DND-41 (cell line): ENCODE measurements at regions not wholly inside any gene's neighbourhood (a gene's known extent, or its start where the extent isn't known, plus 50 kb on each side); places are given as distances from the start of the nearest gene placed in this dataset.

Experiments used
- ATAC-seq: fragments of 200-7000 bp; cut with Tn5 transposase; 3 replicates; pipeline ENCODE4 v1.9.1; 2021; ENCODE audit warnings: low read depth; ENCODE audit not compliant: insufficient read depth
- DNase-seq: peaks from one replicate; pipeline ENCODE4 v3.0.0-alpha.2; 2020
- H2AFZ ChIP-seq: 2 replicates; pipeline ENCODE4 v1.6.0; 2012; ENCODE audit warnings: low read depth, low read length
- H3K27ac ChIP-seq: 2 replicates; pipeline ENCODE4 v1.5.1; 2012; ENCODE audit warnings: low read length, inconsistent platforms
- H3K27me3 ChIP-seq: fragments of 200-600 bp; sonication (generic); 2 replicates; pipeline ENCODE4 v1.6.0; 2012; ENCODE audit warnings: low read length, mild to moderate bottlenecking, inconsistent platforms; ENCODE audit not compliant: insufficient read depth, poor library complexity
- H3K36me3 ChIP-seq: 2 replicates; pipeline ENCODE4 v1.5.1; 2012; ENCODE audit warnings: low read length, inconsistent platforms; ENCODE audit not compliant: insufficient read depth
- H3K4me1 ChIP-seq: 2 replicates; pipeline ENCODE4 v1.5.1; 2012; ENCODE audit warnings: mild to moderate bottlenecking, low read length; ENCODE audit not compliant: insufficient read depth
- H3K4me2 ChIP-seq: 2 replicates; pipeline ENCODE4 v1.6.0; 2012; ENCODE audit warnings: mild to moderate bottlenecking, moderate library complexity, low read length, inconsistent platforms; ENCODE audit not compliant: insufficient read depth
- H3K4me3 ChIP-seq, 2 experiments: fragments of 200-600 bp in 1 of 2; shearing (Covaris generic) in 1 of 2; 2 replicates each; pipeline ENCODE4 v1.5.1; 2012 to 2016; ENCODE audit warnings: inconsistent platforms in 2 of 2, low read length in 2 of 2, mild to moderate bottlenecking in 2 of 2, low read depth in 1 of 2, moderate library complexity in 1 of 2
- H3K79me2 ChIP-seq: 2 replicates; pipeline ENCODE4 v1.6.0; 2012; ENCODE audit warnings: low read length, inconsistent platforms; ENCODE audit not compliant: insufficient read depth
- H3K9ac ChIP-seq: 2 replicates; pipeline ENCODE4 v1.6.0; 2012; ENCODE audit warnings: low read depth, mild to moderate bottlenecking, inconsistent platforms, low read length, moderate library complexity
- H3K9me3 ChIP-seq: 2 replicates; pipeline ENCODE4 v1.5.1; 2012; ENCODE audit warnings: low read length, moderate library complexity, mild to moderate bottlenecking, inconsistent platforms; ENCODE audit not compliant: insufficient read depth, severe bottlenecking
- H4K20me1 ChIP-seq: 2 replicates; pipeline ENCODE4 v1.6.0; 2012; ENCODE audit warnings: low read length; ENCODE audit not compliant: insufficient read depth
- CTCF ChIP-seq: IDR thresholded peaks from 2 replicates; pipeline ENCODE4 v1.5.1; 2012; ENCODE audit warnings: borderline replicate concordance, low read length, moderate library complexity, mild to moderate bottlenecking; ENCODE audit not compliant: poor library complexity, severe bottlenecking; ENCODE audit errors: extremely low read depth
- EZH2 ChIP-seq: IDR thresholded peaks from 3 replicates; pipeline ENCODE4 v1.6.1; 2012; ENCODE audit warnings: borderline replicate concordance, low read depth, mild to moderate bottlenecking, moderate library complexity, low read length, inconsistent platforms; ENCODE audit not compliant: severe bottlenecking

- Histone ChIP-seq H4K20me1 (no peaks in the 10 kb centered on the region), H2AFZ (no peak overlapping the region), H3K4me2 (no peak overlapping the region), H3K9me3 (no peaks in the 10 kb centered on the region), H3K79me2 (no peaks in the 10 kb centered on the region), H3K27ac (no peak overlapping the region), H3K27me3 (no peaks in the 10 kb centered on the region), H3K36me3 (no peaks in the 10 kb centered on the region), H3K4me3 (no peak overlapping the region), H3K9ac (no peak overlapping the region), H3K4me1 (peaks cover 4% of the 10 kb centered on the region; the same call in 1 of the 2 replicates)
- no peak for DNase-seq
- ATAC-seq: no peak
- TF ChIP-seq EZH2 (no peak), CTCF (no peak)
These were observed 235.2 kb upstream of the AMIGO2 start for GRCh38 chr12:47314996-47315395.

GRCh38 chr12:47312808-47313426 is 233.2 kb upstream of the AMIGO2 start:
- Histone ChIP-seq H3K9ac (no peak overlapping the region), H3K4me2 (no peak overlapping the region), H3K4me1 (peaks cover 4% of the 10 kb centered on the region; the same call in 1 of the 2 replicates), H2AFZ (no peak overlapping the region), H4K20me1 (no peaks in the 10 kb centered on the region), H3K4me3 (no peak overlapping the region), H3K27me3 (no peaks in the 10 kb centered on the region), H3K9me3 (no peaks in the 10 kb centered on the region), H3K36me3 (no peaks in the 10 kb centered on the region), H3K79me2 (no peaks in the 10 kb centered on the region), H3K27ac (no peak overlapping the region)
- TF ChIP-seq CTCF (no peak), EZH2 (no peak)
- DNase-seq (no peak), ATAC-seq (no peak)

GRCh38 chr12:47312147-47312546 is 232.4 kb upstream of the AMIGO2 start:
- peaks cover 8% of the 10 kb centered on the region for H3K4me1 ChIP-seq
- H3K4me2 ChIP-seq: no peak overlapping the region
- no peak for TF ChIP-seq EZH2
- H3K9me3 ChIP-seq: no peaks in the 10 kb centered on the region
- H3K27ac ChIP-seq: no peak overlapping the region
- H3K36me3 ChIP-seq: no peaks in the 10 kb centered on the region
- ATAC-seq: no peak
- H3K27me3 ChIP-seq: no peaks in the 10 kb centered on the region
- no peak overlapping the region for H2AFZ ChIP-seq
- no peaks in the 10 kb centered on the region for H3K79me2 ChIP-seq
- H3K9ac ChIP-seq: no peak overlapping the region
- no peak for DNase-seq
- no peak overlapping the region for H3K4me3 ChIP-seq
- no peaks in the 10 kb centered on the region for H4K20me1 ChIP-seq

- Histone ChIP-seq H3K4me1 (peaks cover 4% of the 10 kb centered on the region), H3K27me3 (no peaks in the 10 kb centered on the region), H3K4me3 (no peak overlapping the region), H3K27ac (no peak overlapping the region), H3K4me2 (no peak overlapping the region), H3K9me3 (no peaks in the 10 kb centered on the region), H3K36me3 (no peaks in the 10 kb centered on the region), H3K79me2 (no peaks in the 10 kb centered on the region), H3K9ac (no peak overlapping the region), H2AFZ (peak overlapping the region; percentile 36; the same call in 1 of the 2 replicates), H4K20me1 (no peaks in the 10 kb centered on the region)
- ATAC-seq: no peak
- DNase-seq: no peak
- TF ChIP-seq CTCF (no peak), EZH2 (no peak)
These were observed 231.8 kb upstream of the AMIGO2 start for GRCh38 chr12:47311568-47311967.
